Endothelial cell of umbilical vein (primary cell): ENCODE measurements at regions not wholly inside any gene's neighbourhood (a gene's known extent, or its start where the extent isn't known, plus 50 kb on each side); places are given as distances from the start of the nearest gene placed in this dataset.

ENCODE experiments used
- BruUV-seq: library from RNA; stranded (reverse); fragments of 400-500 nt; replicated peaks from 2 replicates; lab custom pipeline; 2021; lab: Mats Ljungman, UMichigan
- CTCF ChIA-PET: fragments of 300-600, 350-600 bp; sonication (Branson Sonifier 250); formaldehyde crosslinking; loops from one replicate; lab custom pipeline; 2021; ENCODE audit warnings: antibody characterized with exemption, inconsistent platforms; lab: Charles Lee
- POLR2A ChIA-PET: fragments of 300-600, 350-600 bp; sonication (Branson Sonifier 250); formaldehyde crosslinking; loops from one replicate; lab custom pipeline; 2021; ENCODE audit warnings: antibody characterized with exemption, inconsistent platforms; lab: Charles Lee
- DNase-seq: peaks from one replicate; pipeline ENCODE4 v3.0.0-alpha.2; 2011; ENCODE audit warnings: low read depth, low spot score
- FAIRE-seq: peaks from 2 replicates; lab custom pipeline; 2011; peaks lifted over from hg19 to GRCh38; lab: Jason Lieb, UNC
- H2AFZ ChIP-seq: 2 replicates; pipeline ENCODE4 v1.6.0; 2012; ENCODE audit warnings: low read depth, low read length, control low read depth, inconsistent platforms
- H3K27ac ChIP-seq: 2 replicates; pipeline ENCODE4 v1.5.1; 2011; ENCODE audit warnings: low read depth, mild to moderate bottlenecking, control low read depth, low read length, moderate library complexity; ENCODE audit not compliant: insufficient read depth
- H3K27me3 ChIP-seq, 2 experiments: 2 replicates each; pipeline versions ENCODE4 v1.6.0 to v1.6.1; 2011; ENCODE audit warnings: low read length in 2 of 2, mixed read lengths in 1 of 2; ENCODE audit not compliant: control insufficient read depth in 2 of 2, insufficient read depth in 2 of 2
- H3K36me3 ChIP-seq, 2 experiments: 2 replicates in 1 of 2; 3 replicates in 1 of 2; pipeline ENCODE4 v1.5.1; 2011; ENCODE audit warnings: low read length in 2 of 2, mild to moderate bottlenecking in 1 of 2, moderate library complexity in 1 of 2; ENCODE audit not compliant: control insufficient read depth in 2 of 2, insufficient read depth in 2 of 2; ENCODE audit errors: extremely low read depth in 1 of 2
- H3K4me1 ChIP-seq: 3 replicates; pipeline ENCODE4 v1.5.1; 2011; ENCODE audit warnings: mild to moderate bottlenecking, low read length; ENCODE audit not compliant: control insufficient read depth, insufficient read depth; ENCODE audit errors: extremely low read depth
- H3K4me2 ChIP-seq: 2 replicates; pipeline ENCODE4 v1.6.1; 2011; ENCODE audit warnings: low read length, control low read depth, mixed read lengths; ENCODE audit not compliant: insufficient read depth
- H3K4me3 ChIP-seq, 3 experiments: fragments of 200-600 bp in 1 of 3; sonication (generic), shearing (Covaris generic) in 1 of 3; replicated peaks in 1 of 3; 2 replicates each; pipeline ENCODE4 v1.5.1; 2011 to 2016; ENCODE audit warnings: control low read depth in 3 of 3, low read length in 3 of 3, mild to moderate bottlenecking in 2 of 3, inconsistent platforms in 1 of 3, low read depth in 1 of 3, moderate library complexity in 1 of 3; ENCODE audit not compliant: insufficient read depth in 1 of 3
- H3K79me2 ChIP-seq: 2 replicates; pipeline ENCODE4 v1.6.0; 2012; ENCODE audit warnings: low read length, inconsistent platforms; ENCODE audit not compliant: control insufficient read depth, insufficient read depth
- H3K9ac ChIP-seq: replicated peaks from 2 replicates; pipeline ENCODE3; 2011; ENCODE audit warnings: low read length, control low read depth; ENCODE audit not compliant: insufficient read depth; ENCODE audit errors: extremely low read depth
- H3K9me1 ChIP-seq: replicated peaks from 3 replicates; pipeline ENCODE4 v1.6.0; 2011; ENCODE audit warnings: mild to moderate bottlenecking, low read length; ENCODE audit not compliant: control insufficient read depth, insufficient read depth; ENCODE audit errors: extremely low read depth
- H3K9me3 ChIP-seq: replicated peaks from 2 replicates; pipeline ENCODE4 v1.5.1; 2012; ENCODE audit warnings: low read length, inconsistent platforms; ENCODE audit not compliant: control insufficient read depth, insufficient read depth
- H4K20me1 ChIP-seq: replicated peaks from 2 replicates; pipeline ENCODE3; 2011; ENCODE audit warnings: mild to moderate bottlenecking, low read length; ENCODE audit not compliant: control insufficient read depth, insufficient read depth; ENCODE audit errors: extremely low read depth
- CTCF ChIP-seq, 2 donors: IDR thresholded peaks; 1 replicate in 1 of 2; 2 replicates in 1 of 2; pipeline ENCODE4 v1.5.1; 2011; ENCODE audit warnings: low read length in 2 of 2, mild to moderate bottlenecking in 2 of 2, moderate library complexity in 2 of 2, control low read depth in 1 of 2, inconsistent platforms in 1 of 2, low read depth in 1 of 2; ENCODE audit not compliant: insufficient read depth in 1 of 2; ENCODE audit errors: extremely low read depth in 1 of 2
- EZH2 ChIP-seq: IDR thresholded peaks from 2 replicates; pipeline ENCODE4 v1.6.1; 2012; ENCODE audit warnings: borderline replicate concordance, low read depth, mild to moderate bottlenecking, moderate library complexity, low read length, inconsistent platforms; ENCODE audit not compliant: severe bottlenecking
- FOS ChIP-seq: IDR thresholded peaks from 2 replicates; pipeline ENCODE4 v1.6.1; 2011; ENCODE audit warnings: mild to moderate bottlenecking, low read length, moderate library complexity, borderline replicate concordance; ENCODE audit not compliant: insufficient read depth
- GATA2 ChIP-seq: IDR thresholded peaks from 2 replicates; pipeline ENCODE4 v1.7.0; 2011; ENCODE audit warnings: low read depth, mild to moderate bottlenecking, moderate library complexity, mixed read lengths, low read length; ENCODE audit not compliant: insufficient read length, insufficient read depth
- JUN ChIP-seq: IDR thresholded peaks from 2 replicates; pipeline ENCODE4 v1.6.1; 2011; ENCODE audit warnings: borderline replicate concordance, low read depth; ENCODE audit not compliant: insufficient read length, insufficient read depth
- MAX ChIP-seq: IDR thresholded peaks from 2 replicates; pipeline ENCODE4 v1.6.1; 2011; ENCODE audit not compliant: insufficient read depth, insufficient read length
- MYC ChIP-seq: IDR thresholded peaks from one replicate; pipeline ENCODE4 v1.6.1; 2011; ENCODE audit warnings: mild to moderate bottlenecking, low read depth, low read length
- POLR2A ChIP-seq: IDR thresholded peaks from 2 replicates; pipeline ENCODE4 v1.6.1; 2012; ENCODE audit warnings: low read depth, mild to moderate bottlenecking, control low read depth, low read length
- POLR2AphosphoS5 ChIP-seq: IDR thresholded peaks from 2 replicates; pipeline ENCODE4 v1.6.1; 2012; ENCODE audit warnings: low read depth, mild to moderate bottlenecking, control low read depth, low read length, moderate library complexity; ENCODE audit not compliant: insufficient read depth
- dilution Hi-C: fragments of 300-500 bp; cut with MboI; formaldehyde crosslinking; loops from one replicate; pipeline ENCODE4 v1.15.0; 2019; ENCODE audit warnings: low sequenced_read_pairs; ENCODE audit not compliant: extremely low pct_ligation_motif_present
- intact Hi-C: fragments of 100-400 bp; cut with micrococcal nuclease; formaldehyde crosslinking; loops from one replicate; pipeline ENCODE4 v1.10.0; 2022

- Histone ChIP-seq H3K36me3 (no peaks in the 10 kb centered on the region), H4K20me1 (no peaks in the 10 kb centered on the region), H3K4me2 (no peak overlapping the region), H3K27me3 (no peaks in the 10 kb centered on the region), H3K9ac (no peak overlapping the region), H3K79me2 (no peaks in the 10 kb centered on the region), H3K27ac (no peak overlapping the region), H3K9me3 (no peaks in the 10 kb centered on the region), H3K4me3 (no peak overlapping the region), H3K4me1 (peaks cover 6% of the 10 kb centered on the region), H2AFZ (no peak overlapping the region), H3K9me1 (no peaks in the 10 kb centered on the region)
- no TSS peak for BruUV-seq
- FAIRE-seq (no peak), DNase-seq (no peak)
- intact Hi-C loops = loop anchor here (5.0 kb wide), 2 partner anchors 111 to 1251 kb away; no protein-coding TSS in a partner anchor
- dilution Hi-C loops = no loop called here
- TF ChIP-seq EZH2 = no peak
- TF ChIP-seq FOS = no peak
- TF ChIP-seq MAX = no peak
- TF ChIP-seq CTCF (IDR thresholded peaks at IDR 0.05; ENCODE audit: extremely low read depth in 1 of 2, insufficient read depth in 1 of 2, low read depth in 1 of 2, low read length in 2 of 2) = no peak
- no peak for TF ChIP-seq POLR2A
- no peak for TF ChIP-seq GATA2
- TF ChIP-seq MYC = no peak
- no peak for TF ChIP-seq JUN
- no peak for TF ChIP-seq POLR2AphosphoS5
- ChIA-PET POLR2A (no interaction called here), CTCF (interaction anchor here (1.0 to 2.3 kb wide), 4 partner anchors 679 to 928 kb away, joined by 3 to 14 read pairs (median 5); no protein-coding TSS in a partner anchor)
Measured at GRCh38 chr6:164108092-164108491, 693.6 kb downstream of the QKI start.
